NK-92 treated with Interleukin-12 subunit alpha and Interleukin-12 subunit beta, amount 100 ng/mL, for 24 hours (cell line): ENCODE measurements at regions not wholly inside any gene's neighbourhood (a gene's known extent, or its start where the extent isn't known, plus 50 kb on each side); places are given as distances from the start of the nearest gene placed in this dataset.

Experiments used
- DNase-seq: peaks from one replicate; lab custom pipeline; 2025; lab: John Stamatoyannopoulos, UW

- no peak for DNase-seq
Measured at GRCh38 chr9:28824432-28824963, 1251.2 kb upstream of the C9orf72 start.

GRCh38 chr9:28832168-28832770 lies 1259.0 kb upstream of the C9orf72 start:
- DNase-seq, result no peak

GRCh38 chr9:28834156-28834555 lies 1260.9 kb upstream of the C9orf72 start:
- DNase-seq, result no peak

- DNase-seq, result no peak
Measured at GRCh38 chr9:28839778-28840430, 1266.6 kb upstream of the C9orf72 start.

- no peak for DNase-seq
Measured at GRCh38 chr9:28841775-28842174, 1268.5 kb upstream of the C9orf72 start.

GRCh38 chr9:28847331-28847730 lies 1274.0 kb upstream of the C9orf72 start:
- no peak for DNase-seq

- DNase-seq, result no peak
Measured at GRCh38 chr9:28848671-28849070, 1275.4 kb upstream of the C9orf72 start.

GRCh38 chr9:28853477-28853876 lies 1280.2 kb upstream of the C9orf72 start:
- DNase-seq, result no peak

GRCh38 chr9:28866951-28867350 lies 1293.7 kb upstream of the C9orf72 start:
- DNase-seq, result no peak

- DNase-seq, result no peak
Measured at GRCh38 chr9:28868228-28868990, 1295.1 kb upstream of the C9orf72 start.

GRCh38 chr9:28882529-28882928 lies 1309.2 kb upstream of the C9orf72 start:
- no peak for DNase-seq

- no peak for DNase-seq
Measured at GRCh38 chr9:28883234-28883633, 1310.0 kb upstream of the C9orf72 start.

GRCh38 chr9:28887188-28887884 lies 1314.1 kb upstream of the C9orf72 start:
- no peak for DNase-seq

- DNase-seq, result no peak
Measured at GRCh38 chr9:28888806-28889205, 1315.5 kb upstream of the C9orf72 start.

- no peak for DNase-seq
Measured at GRCh38 chr9:28892538-28892937, 1319.3 kb upstream of the C9orf72 start.

GRCh38 chr9:28899267-28899666 lies 1326.0 kb upstream of the C9orf72 start:
- no peak for DNase-seq

- no peak for DNase-seq
Measured at GRCh38 chr9:28899926-28900325, 1326.6 kb upstream of the C9orf72 start.

- no peak for DNase-seq
Measured at GRCh38 chr9:28900406-28900805, 1327.1 kb upstream of the C9orf72 start.

- DNase-seq, result no peak
Measured at GRCh38 chr9:28909526-28909925, 1336.2 kb upstream of the C9orf72 start.

GRCh38 chr9:28912621-28913020 lies 1339.3 kb upstream of the C9orf72 start:
- DNase-seq, result no peak

GRCh38 chr9:28915202-28915930 lies 1342.1 kb upstream of the C9orf72 start:
- no peak for DNase-seq

- DNase-seq, result no peak
Measured at GRCh38 chr9:28916348-28916747, 1343.1 kb upstream of the C9orf72 start.
